GM12878 (cell line): ENCODE measurements at regions not wholly inside any gene's neighbourhood (a gene's known extent, or its start where the extent isn't known, plus 50 kb on each side); places are given as distances from the start of the nearest gene placed in this dataset.

Source experiments
- BACH1 ChIP-seq: fragments of 450-650 bp; IDR thresholded peaks from 2 replicates; pipeline ENCODE4 v1.6.1; 2017; ENCODE audit warnings: mild to moderate bottlenecking, borderline replicate concordance
- EZH2 ChIP-seq: IDR thresholded peaks from 2 replicates; pipeline ENCODE4 v1.6.1; 2012; ENCODE audit warnings: low read depth, mild to moderate bottlenecking, control low read depth, inconsistent platforms, low read length, borderline replicate concordance; ENCODE audit not compliant: control insufficient read depth
- POLR2A ChIP-seq: IDR thresholded peaks from 2 replicates; pipeline ENCODE4 v1.6.1; 2011; ENCODE audit warnings: low read depth, mild to moderate bottlenecking, low read length
- REST ChIP-seq: IDR thresholded peaks from 2 replicates; pipeline ENCODE4 v1.6.1; 2012; ENCODE audit warnings: mild to moderate bottlenecking, low read depth, low read length
- ZNF274 ChIP-seq: IDR thresholded peaks from one replicate; pipeline ENCODE4 v1.8.0; 2011; ENCODE audit not compliant: insufficient read length, insufficient read depth
- TF ChIP-seq, protein P1 (sequence below), 3 experiments: IDR thresholded peaks in 2 of 3; conservative IDR thresholded peaks in 1 of 3; 2 replicates each; pipeline ENCODE4 v1.5.1; 2011; ENCODE audit warnings: low read depth in 3 of 3, low read length in 3 of 3, mild to moderate bottlenecking in 3 of 3, control low read depth in 2 of 3, moderate library complexity in 2 of 3, inconsistent platforms in 1 of 3, mixed read lengths in 1 of 3; ENCODE audit not compliant: control insufficient read depth in 2 of 3, insufficient read depth in 1 of 3; ENCODE audit errors: extremely low read depth in 1 of 3
- TF ChIP-seq, protein P2 (sequence below): fragments of 450-650 bp; formaldehyde crosslinking; IDR thresholded peaks from 2 replicates; pipeline ENCODE4 v1.5.0; 2022; ENCODE audit warnings: mild to moderate bottlenecking, missing genetic modification characterization

GRCh38 chr5:66452109-66452508, 144.1 kb upstream of the MAST4 start:
- TF ChIP-seq BACH1 (no peak), EZH2 (no peak), ZNF274 (no peak), REST (no peak), POLR2A (no peak)
- TF ChIP-seq, protein P1, sequence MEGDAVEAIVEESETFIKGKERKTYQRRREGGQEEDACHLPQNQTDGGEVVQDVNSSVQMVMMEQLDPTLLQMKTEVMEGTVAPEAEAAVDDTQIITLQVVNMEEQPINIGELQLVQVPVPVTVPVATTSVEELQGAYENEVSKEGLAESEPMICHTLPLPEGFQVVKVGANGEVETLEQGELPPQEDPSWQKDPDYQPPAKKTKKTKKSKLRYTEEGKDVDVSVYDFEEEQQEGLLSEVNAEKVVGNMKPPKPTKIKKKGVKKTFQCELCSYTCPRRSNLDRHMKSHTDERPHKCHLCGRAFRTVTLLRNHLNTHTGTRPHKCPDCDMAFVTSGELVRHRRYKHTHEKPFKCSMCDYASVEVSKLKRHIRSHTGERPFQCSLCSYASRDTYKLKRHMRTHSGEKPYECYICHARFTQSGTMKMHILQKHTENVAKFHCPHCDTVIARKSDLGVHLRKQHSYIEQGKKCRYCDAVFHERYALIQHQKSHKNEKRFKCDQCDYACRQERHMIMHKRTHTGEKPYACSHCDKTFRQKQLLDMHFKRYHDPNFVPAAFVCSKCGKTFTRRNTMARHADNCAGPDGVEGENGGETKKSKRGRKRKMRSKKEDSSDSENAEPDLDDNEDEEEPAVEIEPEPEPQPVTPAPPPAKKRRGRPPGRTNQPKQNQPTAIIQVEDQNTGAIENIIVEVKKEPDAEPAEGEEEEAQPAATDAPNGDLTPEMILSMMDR (IDR thresholded peaks at IDR 0.05 in 2 of 3, conservative IDR thresholded peaks at IDR 0.05 in 1 of 3; ENCODE audit: control insufficient read depth in 2 of 3, extremely low read depth in 1 of 3, insufficient read depth in 1 of 3, low read depth in 3 of 3, low read length in 3 of 3), result no peak
- TF ChIP-seq, protein P2, sequence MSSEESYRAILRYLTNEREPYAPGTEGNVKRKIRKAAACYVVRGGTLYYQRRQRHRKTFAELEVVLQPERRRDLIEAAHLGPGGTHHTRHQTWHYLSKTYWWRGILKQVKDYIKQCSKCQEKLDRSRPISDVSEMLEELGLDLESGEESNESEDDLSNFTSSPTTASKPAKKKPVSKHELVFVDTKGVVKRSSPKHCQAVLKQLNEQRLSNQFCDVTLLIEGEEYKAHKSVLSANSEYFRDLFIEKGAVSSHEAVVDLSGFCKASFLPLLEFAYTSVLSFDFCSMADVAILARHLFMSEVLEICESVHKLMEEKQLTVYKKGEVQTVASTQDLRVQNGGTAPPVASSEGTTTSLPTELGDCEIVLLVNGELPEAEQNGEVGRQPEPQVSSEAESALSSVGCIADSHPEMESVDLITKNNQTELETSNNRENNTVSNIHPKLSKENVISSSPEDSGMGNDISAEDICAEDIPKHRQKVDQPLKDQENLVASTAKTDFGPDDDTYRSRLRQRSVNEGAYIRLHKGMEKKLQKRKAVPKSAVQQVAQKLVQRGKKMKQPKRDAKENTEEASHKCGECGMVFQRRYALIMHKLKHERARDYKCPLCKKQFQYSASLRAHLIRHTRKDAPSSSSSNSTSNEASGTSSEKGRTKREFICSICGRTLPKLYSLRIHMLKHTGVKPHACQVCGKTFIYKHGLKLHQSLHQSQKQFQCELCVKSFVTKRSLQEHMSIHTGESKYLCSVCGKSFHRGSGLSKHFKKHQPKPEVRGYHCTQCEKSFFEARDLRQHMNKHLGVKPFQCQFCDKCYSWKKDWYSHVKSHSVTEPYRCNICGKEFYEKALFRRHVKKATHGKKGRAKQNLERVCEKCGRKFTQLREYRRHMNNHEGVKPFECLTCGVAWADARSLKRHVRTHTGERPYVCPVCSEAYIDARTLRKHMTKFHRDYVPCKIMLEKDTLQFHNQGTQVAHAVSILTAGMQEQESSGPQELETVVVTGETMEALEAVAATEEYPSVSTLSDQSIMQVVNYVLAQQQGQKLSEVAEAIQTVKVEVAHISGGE, result no peak
